ENCODE measurements at regions not wholly inside any gene's neighbourhood (a gene's known extent, or its start where the extent isn't known, plus 50 kb on each side); places are given as distances from the start of the nearest gene placed in this dataset.

DNA sequence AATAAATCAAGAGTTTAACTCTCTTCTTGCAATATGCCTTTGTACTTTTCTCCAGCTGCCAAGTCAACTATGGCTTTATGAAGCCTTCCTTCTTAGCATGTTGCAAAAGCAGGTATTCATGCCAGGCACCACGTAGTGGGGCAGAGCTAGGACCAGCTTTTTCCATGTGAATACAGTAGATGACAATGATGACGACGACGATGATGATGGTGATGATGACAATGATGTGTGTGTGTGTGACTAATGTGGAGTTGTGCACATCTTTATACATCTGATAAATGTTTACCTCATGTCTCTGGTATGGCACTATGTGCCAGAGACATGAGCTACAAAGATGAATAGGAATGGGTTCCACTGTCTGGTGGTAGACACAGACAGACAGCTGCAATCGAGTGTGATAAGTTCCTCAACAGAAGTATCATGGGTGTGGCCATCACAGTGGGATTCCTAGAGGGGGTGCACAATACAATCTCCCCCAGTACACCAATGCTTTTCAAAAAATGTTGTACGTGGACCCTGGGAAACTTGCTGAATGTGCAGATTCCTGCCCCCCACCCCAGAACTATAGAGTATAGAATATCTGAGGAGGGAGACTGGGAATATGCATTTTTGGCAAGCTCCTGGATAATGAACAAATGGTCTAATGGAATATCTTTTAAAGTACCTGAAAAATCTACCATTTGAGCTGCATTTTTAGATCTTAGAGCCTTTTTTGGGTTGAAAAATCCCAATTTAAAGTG is 183.4 kb downstream of the ABCC12 start:
- TF ChIP-seq EZH2phosphoT487 (IDR thresholded peaks at IDR 0.05; ENCODE audit: unreplicated experiment) (no peak), NANOG (IDR thresholded peaks at IDR 0.05; ENCODE audit: borderline replicate concordance) (no peak), CREB1 (CRISPR knock-in tag; IDR thresholded peaks at IDR 0.05; ENCODE audit: low read depth) (no peak), ZNF331 (CRISPR knock-in tag; IDR thresholded peaks at IDR 0.05; ENCODE audit: low read depth) (no peak), EZH2 (IDR thresholded peaks at IDR 0.05; ENCODE audit: low read depth, unreplicated experiment) (no peak), STAT1 (IDR thresholded peaks at IDR 0.05; ENCODE audit: unreplicated experiment) (no peak)
- TF ChIP-seq, protein P1, sequence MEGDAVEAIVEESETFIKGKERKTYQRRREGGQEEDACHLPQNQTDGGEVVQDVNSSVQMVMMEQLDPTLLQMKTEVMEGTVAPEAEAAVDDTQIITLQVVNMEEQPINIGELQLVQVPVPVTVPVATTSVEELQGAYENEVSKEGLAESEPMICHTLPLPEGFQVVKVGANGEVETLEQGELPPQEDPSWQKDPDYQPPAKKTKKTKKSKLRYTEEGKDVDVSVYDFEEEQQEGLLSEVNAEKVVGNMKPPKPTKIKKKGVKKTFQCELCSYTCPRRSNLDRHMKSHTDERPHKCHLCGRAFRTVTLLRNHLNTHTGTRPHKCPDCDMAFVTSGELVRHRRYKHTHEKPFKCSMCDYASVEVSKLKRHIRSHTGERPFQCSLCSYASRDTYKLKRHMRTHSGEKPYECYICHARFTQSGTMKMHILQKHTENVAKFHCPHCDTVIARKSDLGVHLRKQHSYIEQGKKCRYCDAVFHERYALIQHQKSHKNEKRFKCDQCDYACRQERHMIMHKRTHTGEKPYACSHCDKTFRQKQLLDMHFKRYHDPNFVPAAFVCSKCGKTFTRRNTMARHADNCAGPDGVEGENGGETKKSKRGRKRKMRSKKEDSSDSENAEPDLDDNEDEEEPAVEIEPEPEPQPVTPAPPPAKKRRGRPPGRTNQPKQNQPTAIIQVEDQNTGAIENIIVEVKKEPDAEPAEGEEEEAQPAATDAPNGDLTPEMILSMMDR (conservative IDR thresholded peaks at IDR 0.05; ENCODE audit: low read depth in 2 of 2), result no peak
- H3K4me3 Mint-ChIP-seq, result no peak overlapping the region

DNA sequence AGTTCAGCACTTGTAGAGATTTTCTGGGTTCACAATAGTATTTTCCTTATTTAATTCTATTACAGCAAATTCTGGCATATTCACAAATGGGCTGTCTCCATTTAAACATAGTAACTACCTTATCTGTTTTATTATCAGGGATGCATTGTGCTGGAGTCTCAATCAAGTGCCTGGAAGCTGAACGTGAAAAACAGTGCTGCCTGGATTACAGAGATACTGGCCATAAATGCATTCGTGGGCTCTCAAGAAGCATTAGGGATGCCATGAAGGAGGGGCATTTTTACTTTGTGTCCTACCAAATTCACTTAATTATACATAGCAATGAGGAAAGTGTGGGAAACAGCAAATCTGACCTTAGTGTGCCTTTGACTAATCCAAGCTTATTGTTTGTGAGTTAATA is 184.6 kb downstream of the ABCC12 start:
- H3K27ac Mint-ChIP-seq, result no peak overlapping the region
- H3K27me3 Mint-ChIP-seq (ENCODE audit: insufficient read depth, low read depth, poor library complexity), result peaks cover 3% of the 10 kb centered on the region
- H3K4me2 ChIP-seq, result no peak overlapping the region
- H3K4me1 Mint-ChIP-seq, result no peaks in the 10 kb centered on the region; the same call in 2 of the 3 replicates
- H4K20me1 ChIP-seq (replicated peaks; ENCODE audit: insufficient read depth), result no peaks in the 10 kb centered on the region
- H3K27me3 ChIP-seq (ENCODE audit: insufficient read depth), result no peaks in the 10 kb centered on the region
- H3F3A ChIP-seq (replicated peaks; ENCODE audit: low read depth), result no peaks in the 10 kb centered on the region
- DNase-seq (ENCODE audit: low spot score), result no peak
- H3K4me3 Mint-ChIP-seq, result no peak overlapping the region
- no peak overlapping the region for H3K4me3 ChIP-seq
- H3K27ac ChIP-seq (ENCODE audit: low read depth), result no peak overlapping the region
- no peaks in the 10 kb centered on the region for H3K9me2 ChIP-seq (ENCODE audit: insufficient read depth)
- no peaks in the 10 kb centered on the region for H3K79me2 ChIP-seq (replicated peaks; ENCODE audit: insufficient read depth)
- no peaks in the 10 kb centered on the region for H3K36me3 Mint-ChIP-seq (ENCODE audit: low read depth)
- no peak overlapping the region for H2AFZ ChIP-seq
- H3K36me3 ChIP-seq (ENCODE audit: insufficient read depth), result no peaks in the 10 kb centered on the region
- no peaks in the 10 kb centered on the region for H3K4me1 ChIP-seq (ENCODE audit: insufficient read depth)
- H3K9me3 Mint-ChIP-seq, result no peaks in the 10 kb centered on the region
- ATAC-seq, result no peak
- TF ChIP-seq, protein P2, sequence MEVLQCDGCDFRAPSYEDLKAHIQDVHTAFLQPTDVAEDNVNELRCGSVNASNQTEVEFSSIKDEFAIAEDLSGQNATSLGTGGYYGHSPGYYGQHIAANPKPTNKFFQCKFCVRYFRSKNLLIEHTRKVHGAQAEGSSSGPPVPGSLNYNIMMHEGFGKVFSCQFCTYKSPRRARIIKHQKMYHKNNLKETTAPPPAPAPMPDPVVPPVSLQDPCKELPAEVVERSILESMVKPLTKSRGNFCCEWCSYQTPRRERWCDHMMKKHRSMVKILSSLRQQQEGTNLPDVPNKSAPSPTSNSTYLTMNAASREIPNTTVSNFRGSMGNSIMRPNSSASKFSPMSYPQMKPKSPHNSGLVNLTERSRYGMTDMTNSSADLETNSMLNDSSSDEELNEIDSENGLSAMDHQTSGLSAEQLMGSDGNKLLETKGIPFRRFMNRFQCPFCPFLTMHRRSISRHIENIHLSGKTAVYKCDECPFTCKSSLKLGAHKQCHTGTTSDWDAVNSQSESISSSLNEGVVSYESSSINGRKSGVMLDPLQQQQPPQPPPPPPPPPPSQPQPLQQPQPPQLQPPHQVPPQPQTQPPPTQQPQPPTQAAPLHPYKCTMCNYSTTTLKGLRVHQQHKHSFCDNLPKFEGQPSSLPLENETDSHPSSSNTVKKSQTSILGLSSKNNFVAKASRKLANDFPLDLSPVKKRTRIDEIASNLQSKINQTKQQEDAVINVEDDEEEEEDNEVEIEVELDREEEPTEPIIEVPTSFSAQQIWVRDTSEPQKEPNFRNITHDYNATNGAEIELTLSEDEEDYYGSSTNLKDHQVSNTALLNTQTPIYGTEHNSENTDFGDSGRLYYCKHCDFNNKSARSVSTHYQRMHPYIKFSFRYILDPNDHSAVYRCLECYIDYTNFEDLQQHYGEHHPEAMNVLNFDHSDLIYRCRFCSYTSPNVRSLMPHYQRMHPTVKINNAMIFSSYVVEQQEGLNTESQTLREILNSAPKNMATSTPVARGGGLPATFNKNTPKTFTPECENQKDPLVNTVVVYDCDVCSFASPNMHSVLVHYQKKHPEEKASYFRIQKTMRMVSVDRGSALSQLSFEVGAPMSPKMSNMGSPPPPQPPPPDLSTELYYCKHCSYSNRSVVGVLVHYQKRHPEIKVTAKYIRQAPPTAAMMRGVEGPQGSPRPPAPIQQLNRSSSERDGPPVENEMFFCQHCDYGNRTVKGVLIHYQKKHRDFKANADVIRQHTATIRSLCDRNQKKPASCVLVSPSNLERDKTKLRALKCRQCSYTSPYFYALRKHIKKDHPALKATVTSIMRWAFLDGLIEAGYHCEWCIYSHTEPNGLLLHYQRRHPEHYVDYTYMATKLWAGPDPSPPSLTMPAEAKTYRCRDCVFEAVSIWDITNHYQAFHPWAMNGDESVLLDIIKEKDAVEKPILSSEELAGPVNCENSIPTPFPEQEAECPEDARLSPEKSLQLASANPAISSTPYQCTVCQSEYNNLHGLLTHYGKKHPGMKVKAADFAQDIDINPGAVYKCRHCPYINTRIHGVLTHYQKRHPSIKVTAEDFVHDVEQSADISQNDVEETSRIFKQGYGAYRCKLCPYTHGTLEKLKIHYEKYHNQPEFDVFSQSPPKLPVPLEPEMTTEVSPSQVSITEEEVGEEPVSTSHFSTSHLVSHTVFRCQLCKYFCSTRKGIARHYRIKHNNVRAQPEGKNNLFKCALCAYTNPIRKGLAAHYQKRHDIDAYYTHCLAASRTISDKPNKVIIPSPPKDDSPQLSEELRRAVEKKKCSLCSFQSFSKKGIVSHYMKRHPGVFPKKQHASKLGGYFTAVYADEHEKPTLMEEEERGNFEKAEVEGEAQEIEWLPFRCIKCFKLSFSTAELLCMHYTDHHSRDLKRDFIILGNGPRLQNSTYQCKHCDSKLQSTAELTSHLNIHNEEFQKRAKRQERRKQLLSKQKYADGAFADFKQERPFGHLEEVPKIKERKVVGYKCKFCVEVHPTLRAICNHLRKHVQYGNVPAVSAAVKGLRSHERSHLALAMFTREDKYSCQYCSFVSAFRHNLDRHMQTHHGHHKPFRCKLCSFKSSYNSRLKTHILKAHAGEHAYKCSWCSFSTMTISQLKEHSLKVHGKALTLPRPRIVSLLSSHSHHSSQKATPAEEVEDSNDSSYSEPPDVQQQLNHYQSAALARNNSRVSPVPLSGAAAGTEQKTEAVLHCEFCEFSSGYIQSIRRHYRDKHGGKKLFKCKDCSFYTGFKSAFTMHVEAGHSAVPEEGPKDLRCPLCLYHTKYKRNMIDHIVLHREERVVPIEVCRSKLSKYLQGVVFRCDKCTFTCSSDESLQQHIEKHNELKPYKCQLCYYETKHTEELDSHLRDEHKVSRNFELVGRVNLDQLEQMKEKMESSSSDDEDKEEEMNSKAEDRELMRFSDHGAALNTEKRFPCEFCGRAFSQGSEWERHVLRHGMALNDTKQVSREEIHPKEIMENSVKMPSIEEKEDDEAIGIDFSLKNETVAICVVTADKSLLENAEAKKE (CRISPR knock-in tag; IDR thresholded peaks at IDR 0.05), result no peak
- no peak for TF ChIP-seq JUNB (IDR thresholded peaks at IDR 0.05; ENCODE audit: unreplicated experiment)
- no peak for TF ChIP-seq EZH2phosphoT487 (IDR thresholded peaks at IDR 0.05; ENCODE audit: unreplicated experiment)
- TF ChIP-seq, protein P3, sequence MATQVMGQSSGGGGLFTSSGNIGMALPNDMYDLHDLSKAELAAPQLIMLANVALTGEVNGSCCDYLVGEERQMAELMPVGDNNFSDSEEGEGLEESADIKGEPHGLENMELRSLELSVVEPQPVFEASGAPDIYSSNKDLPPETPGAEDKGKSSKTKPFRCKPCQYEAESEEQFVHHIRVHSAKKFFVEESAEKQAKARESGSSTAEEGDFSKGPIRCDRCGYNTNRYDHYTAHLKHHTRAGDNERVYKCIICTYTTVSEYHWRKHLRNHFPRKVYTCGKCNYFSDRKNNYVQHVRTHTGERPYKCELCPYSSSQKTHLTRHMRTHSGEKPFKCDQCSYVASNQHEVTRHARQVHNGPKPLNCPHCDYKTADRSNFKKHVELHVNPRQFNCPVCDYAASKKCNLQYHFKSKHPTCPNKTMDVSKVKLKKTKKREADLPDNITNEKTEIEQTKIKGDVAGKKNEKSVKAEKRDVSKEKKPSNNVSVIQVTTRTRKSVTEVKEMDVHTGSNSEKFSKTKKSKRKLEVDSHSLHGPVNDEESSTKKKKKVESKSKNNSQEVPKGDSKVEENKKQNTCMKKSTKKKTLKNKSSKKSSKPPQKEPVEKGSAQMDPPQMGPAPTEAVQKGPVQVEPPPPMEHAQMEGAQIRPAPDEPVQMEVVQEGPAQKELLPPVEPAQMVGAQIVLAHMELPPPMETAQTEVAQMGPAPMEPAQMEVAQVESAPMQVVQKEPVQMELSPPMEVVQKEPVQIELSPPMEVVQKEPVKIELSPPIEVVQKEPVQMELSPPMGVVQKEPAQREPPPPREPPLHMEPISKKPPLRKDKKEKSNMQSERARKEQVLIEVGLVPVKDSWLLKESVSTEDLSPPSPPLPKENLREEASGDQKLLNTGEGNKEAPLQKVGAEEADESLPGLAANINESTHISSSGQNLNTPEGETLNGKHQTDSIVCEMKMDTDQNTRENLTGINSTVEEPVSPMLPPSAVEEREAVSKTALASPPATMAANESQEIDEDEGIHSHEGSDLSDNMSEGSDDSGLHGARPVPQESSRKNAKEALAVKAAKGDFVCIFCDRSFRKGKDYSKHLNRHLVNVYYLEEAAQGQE (IDR thresholded peaks at IDR 0.05; ENCODE audit: unreplicated experiment), result no peak
- no peak for TF ChIP-seq EZH2 (IDR thresholded peaks at IDR 0.05; ENCODE audit: low read depth, unreplicated experiment)

More for the DNA sequence above, 183.4 kb downstream of the ABCC12 start:
- no peaks in the 10 kb centered on the region for H3K36me3 Mint-ChIP-seq (ENCODE audit: low read depth)
- H4K20me1 ChIP-seq (replicated peaks; ENCODE audit: insufficient read depth), result no peaks in the 10 kb centered on the region
- ATAC-seq, result no peak
- H3K9me3 Mint-ChIP-seq, result no peaks in the 10 kb centered on the region
- H3K27ac ChIP-seq (ENCODE audit: low read depth), result no peak overlapping the region
- H3K36me3 ChIP-seq (ENCODE audit: insufficient read depth), result no peaks in the 10 kb centered on the region
- no peak overlapping the region for H3K27ac Mint-ChIP-seq
- no peak overlapping the region for H3K4me3 ChIP-seq
- H3F3A ChIP-seq (replicated peaks; ENCODE audit: low read depth), result no peaks in the 10 kb centered on the region
- no peak for DNase-seq (ENCODE audit: low spot score)
- H3K4me1 Mint-ChIP-seq, result no peaks in the 10 kb centered on the region
- H3K79me2 ChIP-seq (replicated peaks; ENCODE audit: insufficient read depth), result no peaks in the 10 kb centered on the region
- no peaks in the 10 kb centered on the region for H3K9me2 ChIP-seq (ENCODE audit: insufficient read depth)
- no peak overlapping the region for H2AFZ ChIP-seq
- H3K4me2 ChIP-seq, result no peak overlapping the region
- no peaks in the 10 kb centered on the region for H3K4me1 ChIP-seq (ENCODE audit: insufficient read depth)
- H3K27me3 ChIP-seq (ENCODE audit: insufficient read depth), result no peaks in the 10 kb centered on the region
- peaks cover 3% of the 10 kb centered on the region for H3K27me3 Mint-ChIP-seq (ENCODE audit: insufficient read depth, low read depth, poor library complexity)
